K562 (cell line): ENCODE measurements at regions not wholly inside any gene's neighbourhood (a gene's known extent, or its start where the extent isn't known, plus 50 kb on each side); places are given as distances from the start of the nearest gene placed in this dataset.
A peak's percentile ranks its signal among the peaks of the same experiment; 100 is the strongest.

Source experiments
- E2F4 ChIP-seq: sonication (generic); formaldehyde crosslinking; IDR thresholded peaks from 2 replicates; pipeline ENCODE4 v1.8.0; 2022; ENCODE audit warnings: mild to moderate bottlenecking, low read depth, missing genetic modification reagents
- ETV5 ChIP-seq: sonication (generic); formaldehyde crosslinking; IDR thresholded peaks from 2 replicates; pipeline ENCODE4 v1.4.0; 2020; ENCODE audit warnings: low read depth, mild to moderate bottlenecking, missing genetic modification reagents
- IRF9 ChIP-seq: fragments of 450-650 bp; IDR thresholded peaks from 2 replicates; pipeline ENCODE4 v1.6.1; 2016; ENCODE audit warnings: missing biosample characterization, missing genetic modification characterization
- LCOR ChIP-seq: sonication (generic); formaldehyde crosslinking; IDR thresholded peaks from 2 replicates; pipeline ENCODE4 v1.8.0; 2022; ENCODE audit warnings: mild to moderate bottlenecking, missing genetic modification reagents
- MBD2 ChIP-seq: sonication (generic); IDR thresholded peaks from 2 replicates; pipeline ENCODE4 v1.6.1; 2016; ENCODE audit warnings: low read depth, borderline replicate concordance
- NFE2 ChIP-seq: IDR thresholded peaks from 2 replicates; pipeline ENCODE4 v1.6.1; 2014; ENCODE audit warnings: antibody characterized with exemption, low read depth
- NKRF ChIP-seq: fragments of 450-650 bp; IDR thresholded peaks from 2 replicates; pipeline ENCODE4 v1.6.1; 2016; ENCODE audit warnings: borderline replicate concordance
- NR2C2 ChIP-seq, 2 experiments: fragments of 200-800 bp in 1 of 2; sonication (Bioruptor generic) in 1 of 2; sonication (generic) in 1 of 2; formaldehyde crosslinking in 1 of 2; IDR thresholded peaks; 2 replicates each; pipeline versions ENCODE4 v1.6.1 to v1.8.0; 2016 to 2022; ENCODE audit warnings: mild to moderate bottlenecking in 1 of 2, missing compliant biosample characterization in 1 of 2, missing genetic modification characterization in 1 of 2, missing genetic modification reagents in 1 of 2
- PCBP1 ChIP-seq: fragments of 200-400 bp; formaldehyde crosslinking; IDR thresholded peaks from 2 replicates; pipeline ENCODE4 v1.6.1; 2018; ENCODE audit warnings: mild to moderate bottlenecking, low read depth, low read length; ENCODE audit not compliant: poor library complexity, severe bottlenecking
- RBFOX2 ChIP-seq: fragments of 200-400 bp; formaldehyde crosslinking; IDR thresholded peaks from 2 replicates; pipeline ENCODE4 v1.6.1; 2017; ENCODE audit warnings: low read depth, mild to moderate bottlenecking, low read length, moderate library complexity
- RBM22 ChIP-seq: fragments of 200-400 bp; formaldehyde crosslinking; IDR thresholded peaks from 2 replicates; pipeline ENCODE4 v1.6.1; 2018; ENCODE audit warnings: low read length, low read depth; ENCODE audit not compliant: poor library complexity, severe bottlenecking
- TAF9B ChIP-seq: fragments of 450-650 bp; IDR thresholded peaks from 2 replicates; pipeline ENCODE4 v1.6.1; 2018; ENCODE audit warnings: mild to moderate bottlenecking; ENCODE audit not compliant: partially characterized antibody
- TEAD1 ChIP-seq, 2 experiments: fragments of 450-650 bp in 1 of 2; sonication (generic) in 1 of 2; formaldehyde crosslinking; IDR thresholded peaks; 2 replicates each; pipeline versions ENCODE4 v1.4.0 to v1.8.0; 2020 to 2022; ENCODE audit warnings: mild to moderate bottlenecking in 2 of 2, missing genetic modification reagents in 1 of 2
- THRAP3 ChIP-seq: fragments of 450-650 bp; IDR thresholded peaks from 2 replicates; pipeline ENCODE4 v1.6.1; 2016; ENCODE audit warnings: mild to moderate bottlenecking, inconsistent platforms, borderline replicate concordance
- ZBTB43 ChIP-seq: sonication (generic); formaldehyde crosslinking; IDR thresholded peaks from 2 replicates; pipeline ENCODE4 v1.8.0; 2023; ENCODE audit warnings: mild to moderate bottlenecking, missing genetic modification reagents
- ZFX ChIP-seq: sonication (generic); formaldehyde crosslinking; IDR thresholded peaks from 2 replicates; pipeline ENCODE4 v1.8.0; 2022; ENCODE audit warnings: mild to moderate bottlenecking, missing genetic modification reagents, moderate library complexity
- ZNF436 ChIP-seq: fragments of 250-450, 450-650 bp; sonication (Bioruptor Pico); formaldehyde crosslinking; IDR thresholded peaks from 2 replicates; pipeline ENCODE4 v1.7.0; 2020; ENCODE audit warnings: mild to moderate bottlenecking
- ZNF511 ChIP-seq: sonication (generic); formaldehyde crosslinking; IDR thresholded peaks from 2 replicates; pipeline ENCODE4 v1.8.0; 2022; ENCODE audit warnings: mild to moderate bottlenecking, missing genetic modification reagents
- ZNF717 ChIP-seq: fragments of 250-450 bp; sonication (Bioruptor Pico); IDR thresholded peaks from 2 replicates; pipeline ENCODE4 v1.5.0; 2021

GRCh38 chr6:27838945-27839625 is 73.1 kb downstream of the OR2B2 start (continued):
- TF ChIP-seq TEAD1 (CRISPR knock-in tag; IDR thresholded peaks at IDR 0.05) (0 out of 4 replicates have a peak, but pooled peaks of 1 of the 2 experiments have one; percentile 8), IRF9 (tag) (no peak), THRAP3 (peak; percentile 45; the same call in 1 of the 2 replicates), NFE2 (no peak), ZNF436 (no peak), PCBP1 (peak; percentile 27), NKRF (0 out of 2 replicates have a peak, but pooled peaks have one; percentile 3), ZNF717 (CRISPR knock-in tag) (no peak), RBM22 (peak; percentile 93), ETV5 (CRISPR knock-in tag) (no peak), E2F4 (CRISPR knock-in tag) (0 out of 2 replicates have a peak, but pooled peaks have one; percentile 79), NR2C2 (CRISPR knock-in tag; IDR thresholded peaks at IDR 0.05) (peak; percentile 65; the same call in 1 of the 2 replicates), NR2C2 (tag; IDR thresholded peaks at IDR 0.05) (no peak), LCOR (CRISPR knock-in tag) (peak; percentile 43; the same call in 1 of the 2 replicates), RBFOX2 (peak; percentile 66), ZBTB43 (CRISPR knock-in tag) (peak; percentile 48; the same call in 1 of the 2 replicates), ZFX (CRISPR knock-in tag) (peak; percentile 20; the same call in 1 of the 2 replicates), ZNF511 (peak; percentile 6; the same call in 1 of the 2 replicates), TAF9B (no peak), MBD2 (no peak)
